Body of pancreas (tissue), 4 donors: ENCODE measurements at regions not wholly inside any gene's neighbourhood (a gene's known extent, or its start where the extent isn't known, plus 50 kb on each side); places are given as distances from the start of the nearest gene placed in this dataset.

Experiments
- ATAC-seq: fragments of 150-250 bp; one replicate; pipeline ENCODE4 v1.9.1; 2016
- DNase-seq, 4 donors: peaks; one replicate each; pipeline ENCODE4 v3.0.0-alpha.2; 2019
- H3K27ac ChIP-seq, 4 donors: fragments of 200-600 bp; sonication (generic); 1 replicate in 3 of 4; 2 replicates in 1 of 4; pipeline versions ENCODE4 v1.5.1 to v1.6.1; 2016 to 2019; ENCODE audit warnings: mild to moderate bottlenecking in 1 of 4, mixed read lengths in 1 of 4, moderate library complexity in 1 of 4
- H3K27me3 ChIP-seq, 2 donors: fragments of 200-600 bp; sonication (generic); one replicate each; pipeline ENCODE4 v1.6.0; 2016; ENCODE audit warnings: mild to moderate bottlenecking in 1 of 2
- H3K36me3 ChIP-seq, 2 donors: fragments of 200-600 bp; sonication (generic); replicated peaks in 1 of 2; 2 replicates each; pipeline ENCODE4 v1.5.1; 2016; ENCODE audit warnings: low read depth in 2 of 2; ENCODE audit not compliant: insufficient read depth in 1 of 2
- H3K4me1 ChIP-seq: fragments of 200-600 bp; sonication (generic); one replicate; pipeline ENCODE4 v1.6.0; 2016
- H3K4me3 ChIP-seq, 2 donors: fragments of 200-600 bp; sonication (generic); 1 replicate in 1 of 2; 2 replicates in 1 of 2; pipeline ENCODE4 v1.5.1; 2016 to 2019
- H3K9me3 ChIP-seq, 3 donors: fragments of 200-600 bp; sonication (generic); 1 replicate in 2 of 3; 2 replicates in 1 of 3; pipeline ENCODE4 v1.5.1; 2016
- CTCF ChIP-seq, 7 experiments: fragments of 450-650 bp in 4 of 7; fragments of 200-600 bp in 3 of 7; sonication (generic) in 3 of 7; IDR thresholded peaks; one replicate each; pipeline ENCODE4 v1.5.1; 2016 to 2019; ENCODE audit warnings: antibody characterized with exemption in 7 of 7
- POLR2A ChIP-seq, 3 donors: fragments of 450-650 bp; IDR thresholded peaks; one replicate each; pipeline ENCODE4 v1.6.1; 2016; ENCODE audit warnings: antibody characterized with exemption in 3 of 3, mild to moderate bottlenecking in 2 of 3
- WGBS, 2 donors: methylation state at CpG; one replicate each; pipeline ENCODE4 v1.1.5; 2017; 5-methylcytosine and 5-hydroxymethylcytosine counted together
- intact Hi-C: fragments of 100-400 bp; cut with DNase I; formaldehyde crosslinking; loops from one replicate; pipeline ENCODE4 v1.15.1; 2023

- DNase-seq = no peak
- Histone ChIP-seq H3K9me3 (no peaks in the 10 kb centered on the region), H3K4me3 (no peak overlapping the region), H3K27ac (no peak overlapping the region), H3K4me1 (no peaks in the 10 kb centered on the region), H3K36me3 (no peaks in the 10 kb centered on the region), H3K27me3 (no peaks in the 10 kb centered on the region)
- TF ChIP-seq CTCF (IDR thresholded peaks at IDR 0.05) = no peak
- TF ChIP-seq POLR2A (IDR thresholded peaks at IDR 0.05) = no peak
- ATAC-seq = no peak
- intact Hi-C loops = no loop called here
- WGBS, 2 donors = 71 to 81% methylated on average over 1 of the region's 1 CpG
Observed at GRCh38 chr9:75639971-75640610, 250.4 kb upstream of the PCSK5 start.

GRCh38 chr9:75642522-75642921, 248.0 kb upstream of the PCSK5 start:
- TF ChIP-seq POLR2A (IDR thresholded peaks at IDR 0.05) = no peak
- no peak for TF ChIP-seq CTCF (IDR thresholded peaks at IDR 0.05)
- Histone ChIP-seq H3K9me3 (no peaks in the 10 kb centered on the region), H3K27ac (no peak overlapping the region), H3K36me3 (no peaks in the 10 kb centered on the region), H3K4me3 (no peak overlapping the region), H3K27me3 (no peaks in the 10 kb centered on the region), H3K4me1 (no peaks in the 10 kb centered on the region)
- DNase-seq (no peak), ATAC-seq (no peak)
- intact Hi-C loops = no loop called here

GRCh38 chr9:75644649-75645048, 245.8 kb upstream of the PCSK5 start:
- Histone ChIP-seq H3K36me3 (no peaks in the 10 kb centered on the region), H3K27ac (no peak overlapping the region)
- 39 to 59% methylated on average over 2 of the region's 2 CpGs for WGBS, 2 donors

GRCh38 chr9:75648034-75648433, 242.4 kb upstream of the PCSK5 start:
- H3K27me3 ChIP-seq = no peaks in the 10 kb centered on the region
- no peaks in the 10 kb centered on the region for H3K36me3 ChIP-seq
- ATAC-seq = no peak
- no peaks in the 10 kb centered on the region for H3K9me3 ChIP-seq
- no peaks in the 10 kb centered on the region for H3K4me1 ChIP-seq
- H3K4me3 ChIP-seq = no peak overlapping the region
- 76 to 79% methylated on average over 6 to 8 of the region's 8 CpGs for WGBS, 2 donors
- no peak overlapping the region for H3K27ac ChIP-seq
- no peak for DNase-seq
- TF ChIP-seq CTCF (IDR thresholded peaks at IDR 0.05) = no peak
- intact Hi-C loops = no loop called here

More at GRCh38 chr9:75644649-75645048, 245.8 kb upstream of the PCSK5 start:
- intact Hi-C loops = no loop called here
- H3K27me3 ChIP-seq = no peaks in the 10 kb centered on the region
- no peak overlapping the region for H3K4me3 ChIP-seq
- H3K9me3 ChIP-seq = no peaks in the 10 kb centered on the region
- TF ChIP-seq CTCF (IDR thresholded peaks at IDR 0.05) (no peak), POLR2A (IDR thresholded peaks at IDR 0.05) (no peak)
- H3K4me1 ChIP-seq = no peaks in the 10 kb centered on the region
- ATAC-seq (no peak), DNase-seq (no peak)

- Histone ChIP-seq H3K4me3 (no peak overlapping the region), H3K4me1 (no peaks in the 10 kb centered on the region), H3K36me3 (no peaks in the 10 kb centered on the region), H3K27me3 (no peaks in the 10 kb centered on the region), H3K27ac (no peak overlapping the region), H3K9me3 (no peaks in the 10 kb centered on the region)
- intact Hi-C loops = no loop called here
- ATAC-seq (no peak), DNase-seq (no peak)
- TF ChIP-seq POLR2A (IDR thresholded peaks at IDR 0.05) = no peak
- TF ChIP-seq CTCF (IDR thresholded peaks at IDR 0.05) = no peak
- WGBS, 2 donors = 65 to 77% methylated on average over 5 of the region's 5 CpGs
Observed at GRCh38 chr9:75649060-75649459, 241.4 kb upstream of the PCSK5 start.
